ENCODE measurements at regions not wholly inside any gene's neighbourhood (a gene's known extent, or its start where the extent isn't known, plus 50 kb on each side); places are given as distances from the start of the nearest gene placed in this dataset.

DNA sequence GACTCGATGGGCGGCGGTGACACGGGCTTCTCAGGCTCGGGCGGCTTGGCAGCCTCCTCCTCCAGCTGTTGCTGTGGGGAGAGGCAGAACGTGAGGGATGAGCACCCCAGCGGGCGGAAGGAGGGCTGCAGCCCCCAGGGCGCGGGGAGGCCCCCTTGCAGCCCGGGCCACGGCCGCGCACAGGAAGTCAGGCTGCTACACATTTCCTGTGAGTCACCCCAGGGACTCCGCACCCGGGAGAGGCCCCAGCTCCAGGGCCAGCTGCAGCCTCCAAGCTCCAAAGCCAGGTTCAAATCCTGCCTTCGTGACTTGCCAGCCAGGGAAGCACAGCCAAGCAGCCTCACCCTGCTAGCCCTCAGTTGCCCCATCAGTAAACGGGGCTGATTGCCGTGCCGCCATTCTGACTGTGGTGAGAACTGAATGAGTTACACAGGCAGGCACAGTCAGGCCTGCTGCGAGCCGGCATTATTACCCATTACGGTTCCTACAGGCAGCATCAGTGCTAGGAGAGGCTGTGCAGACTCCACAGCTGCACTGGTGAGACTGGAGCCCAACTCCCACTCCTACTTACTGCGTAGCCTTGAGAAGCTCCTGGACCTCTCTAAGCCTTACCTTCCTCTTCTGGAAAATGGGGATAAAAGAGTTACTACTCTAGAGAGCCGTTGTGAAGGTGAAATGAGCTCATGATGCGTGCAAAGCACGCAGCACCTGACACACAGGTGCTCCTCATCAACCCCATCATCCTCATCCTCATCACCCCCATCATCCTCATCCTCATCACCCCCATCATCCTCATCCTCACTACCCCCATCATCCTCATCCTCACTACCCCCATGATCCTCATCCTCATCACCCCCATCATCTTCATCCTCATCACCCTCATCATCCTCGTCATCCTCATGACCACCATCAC is 100.9 kb downstream of the NCOR2 start:
- TF ChIP-seq BHLHE40 (IDR thresholded peaks at IDR 0.05; ENCODE audit: borderline replicate concordance) (no peak), TARDBP (IDR thresholded peaks at IDR 0.05) (no peak), ZNF384 (IDR thresholded peaks at IDR 0.05) (no peak), HDGF (IDR thresholded peaks at IDR 0.05; ENCODE audit: borderline replicate concordance) (no peak), FOXM1 (IDR thresholded peaks at IDR 0.05; ENCODE audit: borderline replicate concordance) (no peak), SP1 (IDR thresholded peaks at IDR 0.05) (no peak), ARNT (IDR thresholded peaks at IDR 0.05) (no peak), FOXK2 (IDR thresholded peaks at IDR 0.05) (no peak), SUZ12 (IDR thresholded peaks at IDR 0.05) (no peak), FOXA1 (IDR thresholded peaks at IDR 0.05) (no peak)
